H1 (cell line): ENCODE measurements at regions not wholly inside any gene's neighbourhood (a gene's known extent, or its start where the extent isn't known, plus 50 kb on each side); places are given as distances from the start of the nearest gene placed in this dataset.

ENCODE experiments used
- CEBPB ChIP-seq: IDR thresholded peaks from 2 replicates; pipeline ENCODE4 v1.6.1; 2012; ENCODE audit warnings: low read depth, low read length
- CHD7 ChIP-seq: fragments of 300-600 bp; sonication (generic); IDR thresholded peaks from 2 replicates; pipeline ENCODE4 v1.7.1; 2012; ENCODE audit warnings: low read length, moderate library complexity, mild to moderate bottlenecking, inconsistent platforms; ENCODE audit not compliant: insufficient replicate concordance
- SIN3A ChIP-seq, 2 experiments: IDR thresholded peaks in 1 of 2; conservative IDR thresholded peaks in 1 of 2; 2 replicates each; pipeline ENCODE4 v1.6.1; 2011 to 2012; ENCODE audit warnings: low read length in 2 of 2, improper control_type of control experiment in 1 of 2, low read depth in 1 of 2, mild to moderate bottlenecking in 1 of 2
- TCF12 ChIP-seq: IDR thresholded peaks from 2 replicates; pipeline ENCODE4 v1.6.1; 2011; ENCODE audit warnings: low read depth, mild to moderate bottlenecking, low read length

GRCh38 chr6:113647143-113647889 lies 209.8 kb upstream of the MARCKS start (continued):
- TF ChIP-seq CHD7 (no peak), CEBPB (no peak), SIN3A (conservative IDR thresholded peaks at IDR 0.05 in 1 of 2, IDR thresholded peaks at IDR 0.05 in 1 of 2; ENCODE audit: low read depth in 1 of 2, low read length in 2 of 2) (no peak), TCF12 (no peak)
